Parathyroid adenoma (tissue), 2 donors: ENCODE measurements at regions not wholly inside any gene's neighbourhood (a gene's known extent, or its start where the extent isn't known, plus 50 kb on each side); places are given as distances from the start of the nearest gene placed in this dataset.

Source experiments
- H2AFZ ChIP-seq: fragments of 300-600 bp; sonication (generic); one replicate; pipeline ENCODE4 v1.7.0; 2017; ENCODE audit warnings: antibody characterized with exemption, mild to moderate bottlenecking
- H3K27ac ChIP-seq: fragments of 300-600 bp; sonication (generic); one replicate; pipeline ENCODE4 v1.7.0; 2017
- H3K27me3 ChIP-seq: fragments of 300-600 bp; sonication (generic); one replicate; pipeline ENCODE4 v1.7.0; 2017; ENCODE audit warnings: low read length; ENCODE audit not compliant: control insufficient read depth, insufficient read depth
- H3K36me3 ChIP-seq: fragments of 300-600 bp; sonication (generic); one replicate; pipeline ENCODE4 v1.7.0; 2017; ENCODE audit warnings: low read length; ENCODE audit not compliant: control insufficient read depth, insufficient read depth
- H3K4me1 ChIP-seq: fragments of 300-600 bp; sonication (generic); one replicate; pipeline ENCODE4 v1.7.0; 2017; ENCODE audit warnings: control low read depth
- H3K4me2 ChIP-seq: fragments of 300-600 bp; sonication (generic); one replicate; pipeline ENCODE4 v1.7.0; 2017; ENCODE audit warnings: low read length
- H3K4me3 ChIP-seq: fragments of 300-600 bp; sonication (generic); one replicate; pipeline ENCODE4 v1.7.0; 2017; ENCODE audit warnings: low read depth, low read length
- H3K79me2 ChIP-seq: fragments of 300-600 bp; sonication (generic); one replicate; pipeline ENCODE4 v1.7.0; 2017; ENCODE audit warnings: control low read depth
- H3K9ac ChIP-seq: fragments of 300-600 bp; sonication (generic); one replicate; pipeline ENCODE4 v1.7.0; 2017; ENCODE audit warnings: mild to moderate bottlenecking
- H3K9me3 ChIP-seq: fragments of 300-600 bp; sonication (generic); one replicate; pipeline ENCODE4 v1.7.0; 2017; ENCODE audit warnings: low read length; ENCODE audit not compliant: control insufficient read depth
- CTCF ChIP-seq: fragments of 300-600 bp; sonication (generic); IDR thresholded peaks from one replicate; pipeline ENCODE4 v1.7.0; 2017; ENCODE audit warnings: antibody characterized with exemption, mild to moderate bottlenecking
- donor health status: primary hyperparathyroidism.

- Histone ChIP-seq H3K27ac (no peak overlapping the region), H3K9ac (no peak overlapping the region), H3K4me3 (no peak overlapping the region), H3K4me2 (no peak overlapping the region), H2AFZ (no peak overlapping the region), H3K36me3 (no peaks in the 10 kb centered on the region), H3K4me1 (no peaks in the 10 kb centered on the region), H3K27me3 (no peaks in the 10 kb centered on the region), H3K9me3 (no peaks in the 10 kb centered on the region), H3K79me2 (no peaks in the 10 kb centered on the region)
- no peak for TF ChIP-seq CTCF
Observed at GRCh38 chr18:61664419-61665084, 228.3 kb downstream of the RNF152 start.

DNA sequence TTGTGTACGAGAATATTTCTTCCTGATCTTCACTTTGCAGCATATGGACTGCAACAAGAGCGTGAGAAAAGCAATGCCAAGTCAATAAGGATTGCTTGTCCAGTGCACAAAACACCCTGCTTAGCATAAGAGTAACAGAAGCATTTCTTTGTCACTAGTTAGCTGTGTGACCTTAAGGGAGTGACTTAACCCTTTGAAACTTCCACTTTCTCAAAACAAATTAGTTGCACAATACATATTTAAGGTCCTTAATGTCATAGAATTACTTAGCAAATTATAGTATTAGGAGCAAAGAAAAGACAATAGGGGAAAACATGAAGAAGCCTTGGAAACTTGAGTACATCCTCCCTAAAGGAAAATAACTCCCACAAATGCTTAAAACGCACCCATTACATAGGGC, 230.1 kb downstream of the RNF152 start:
- TF ChIP-seq CTCF, result no peak
- H3K4me3 ChIP-seq, result no peak overlapping the region
- no peaks in the 10 kb centered on the region for H3K4me1 ChIP-seq
- H3K27me3 ChIP-seq, result no peaks in the 10 kb centered on the region
- H3K36me3 ChIP-seq, result no peaks in the 10 kb centered on the region
- no peaks in the 10 kb centered on the region for H3K9me3 ChIP-seq
- no peak overlapping the region for H2AFZ ChIP-seq
- H3K9ac ChIP-seq, result no peak overlapping the region
- no peak overlapping the region for H3K4me2 ChIP-seq
- H3K79me2 ChIP-seq, result no peaks in the 10 kb centered on the region
- no peak overlapping the region for H3K27ac ChIP-seq

GRCh38 chr18:61658431-61658830, 234.4 kb downstream of the RNF152 start:
- no peak overlapping the region for H3K27ac ChIP-seq
- no peaks in the 10 kb centered on the region for H3K9me3 ChIP-seq
- no peak overlapping the region for H3K9ac ChIP-seq
- H3K4me1 ChIP-seq, result peaks cover 3% of the 10 kb centered on the region
- H3K4me3 ChIP-seq, result no peak overlapping the region
- no peak overlapping the region for H3K4me2 ChIP-seq
- no peaks in the 10 kb centered on the region for H3K79me2 ChIP-seq
- H3K36me3 ChIP-seq, result no peaks in the 10 kb centered on the region
- no peak for TF ChIP-seq CTCF
- H3K27me3 ChIP-seq, result no peaks in the 10 kb centered on the region
- no peak overlapping the region for H2AFZ ChIP-seq

DNA sequence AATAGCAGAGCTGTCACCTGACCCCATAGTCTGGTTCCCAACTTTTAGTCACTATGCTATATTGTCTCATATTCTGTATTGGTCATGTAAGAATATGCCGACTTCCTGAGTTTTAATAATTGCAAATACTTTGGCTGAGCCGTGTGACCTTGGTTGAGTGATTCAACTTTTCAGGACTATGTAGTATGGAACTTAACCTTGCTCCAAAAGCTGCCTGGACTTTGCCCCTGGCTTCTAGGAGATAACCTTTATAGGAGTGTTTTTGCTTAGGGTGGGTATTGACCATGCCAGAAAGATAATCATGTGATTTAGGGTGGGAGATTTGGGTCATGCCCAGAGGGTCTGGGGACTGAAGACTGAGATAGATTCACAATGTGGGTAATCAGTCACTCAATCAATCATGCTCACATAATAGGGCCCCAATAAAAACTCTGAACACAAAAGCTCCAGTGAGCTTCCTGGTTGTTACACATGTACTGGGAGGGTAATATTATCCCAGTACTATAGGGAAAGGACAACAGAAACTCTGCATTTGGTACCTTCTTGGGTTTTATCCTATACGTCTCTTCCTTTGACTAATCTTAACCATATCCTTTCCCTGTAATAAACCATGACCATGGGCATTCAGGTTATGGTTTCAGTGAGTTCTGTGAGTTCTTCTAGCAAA, 235.6 kb downstream of the RNF152 start:
- H3K27me3 ChIP-seq, result no peaks in the 10 kb centered on the region
- no peak overlapping the region for H3K4me3 ChIP-seq
- no peak overlapping the region for H3K27ac ChIP-seq
- H3K9me3 ChIP-seq, result no peaks in the 10 kb centered on the region
- TF ChIP-seq CTCF, result no peak
- H3K9ac ChIP-seq, result no peak overlapping the region
- no peak overlapping the region for H2AFZ ChIP-seq
- peaks cover 3% of the 10 kb centered on the region for H3K4me1 ChIP-seq
- H3K36me3 ChIP-seq, result no peaks in the 10 kb centered on the region
- H3K79me2 ChIP-seq, result no peaks in the 10 kb centered on the region
- H3K4me2 ChIP-seq, result no peak overlapping the region

GRCh38 chr18:61655630-61656029, 237.2 kb downstream of the RNF152 start:
- H3K27ac ChIP-seq, result no peak overlapping the region
- H2AFZ ChIP-seq, result no peak overlapping the region
- no peak overlapping the region for H3K9ac ChIP-seq
- no peaks in the 10 kb centered on the region for H3K36me3 ChIP-seq
- no peaks in the 10 kb centered on the region for H3K9me3 ChIP-seq
- H3K4me3 ChIP-seq, result no peak overlapping the region
- no peaks in the 10 kb centered on the region for H3K79me2 ChIP-seq
- TF ChIP-seq CTCF, result no peak
- no peak overlapping the region for H3K4me2 ChIP-seq
- H3K27me3 ChIP-seq, result no peaks in the 10 kb centered on the region
- peaks cover 3% of the 10 kb centered on the region for H3K4me1 ChIP-seq
